Lower leg skin (tissue), 3 donors: ENCODE measurements at regions not wholly inside any gene's neighbourhood (a gene's known extent, or its start where the extent isn't known, plus 50 kb on each side); places are given as distances from the start of the nearest gene placed in this dataset.

Experiments used
- CTCF ChIP-seq, 3 donors: fragments of 450-650 bp; IDR thresholded peaks; one replicate each; pipeline ENCODE4 v1.5.1; 2016; ENCODE audit warnings: antibody characterized with exemption in 3 of 3, mild to moderate bottlenecking in 3 of 3, moderate library complexity in 2 of 3
- POLR2A ChIP-seq, 2 donors: fragments of 450-650 bp; IDR thresholded peaks; one replicate each; pipeline ENCODE4 v1.6.1; 2016 to 2017; ENCODE audit warnings: antibody characterized with exemption in 2 of 2, mild to moderate bottlenecking in 1 of 2, moderate library complexity in 1 of 2

GRCh38 chr7:34320412-34320811 is 337.6 kb upstream of the NPSR1 start:
- TF ChIP-seq CTCF (IDR thresholded peaks at IDR 0.05) (no peak), POLR2A (IDR thresholded peaks at IDR 0.05) (no peak)
